HCT116 (cell line): ENCODE measurements at regions not wholly inside any gene's neighbourhood (a gene's known extent, or its start where the extent isn't known, plus 50 kb on each side); places are given as distances from the start of the nearest gene placed in this dataset.
A peak's percentile ranks its signal among the peaks of the same experiment; 100 is the strongest.

Source experiments
- ATAC-seq: fragments of 200-7000 bp; cut with Tn5 transposase; 2 replicates; pipeline ENCODE4 v1.9.1; 2020; ENCODE audit warnings: mild to moderate bottlenecking, moderate library complexity
- BruUV-seq: library from RNA; stranded (reverse); fragments of 400-500 nt; replicated peaks from 2 replicates; lab custom pipeline; 2021; lab: Mats Ljungman, UMichigan
- CTCF ChIA-PET: fragments of 300-600 bp; sonication (Branson Sonifier 250); formaldehyde crosslinking; loops from one replicate; lab custom pipeline; 2021; ENCODE audit warnings: antibody characterized with exemption; lab: Charles Lee
- POLR2A ChIA-PET: fragments of 300-600, 350-600 bp; sonication (Branson Sonifier 250); formaldehyde crosslinking; loops from one replicate; lab custom pipeline; 2021; ENCODE audit warnings: antibody characterized with exemption; lab: Charles Lee
- RAD21 ChIA-PET, 2 experiments: fragments of 300-600 bp; sonication (Branson Sonifier 250); formaldehyde crosslinking; loops; one replicate each; lab custom pipeline; 2023; ENCODE audit warnings: low total read pairs in 2 of 2; ENCODE audit not compliant: uncharacterized antibody in 2 of 2, unreplicated experiment in 2 of 2, low non-redundant PET in 1 of 2; lab: Charles Lee
- DNase-seq: peaks from one replicate; pipeline ENCODE4 v3.0.0-alpha.2; 2010; ENCODE audit warnings: low read depth, low spot score
- H2AFZ ChIP-seq: fragments of 200-600 bp; shearing (Covaris generic), sonication (generic); 2 replicates; pipeline ENCODE4 v1.6.1; 2017; ENCODE audit warnings: low read depth, mixed run types, mixed read lengths, antibody characterized with exemption, low read length; ENCODE audit not compliant: poor library complexity, severe bottlenecking
- H3K27ac ChIP-seq: 2 replicates; pipeline ENCODE4 v1.5.1; 2012; ENCODE audit warnings: low read depth, low read length
- H3K27me3 ChIP-seq: fragments of 200-600 bp; sonication (generic); 2 replicates; pipeline ENCODE4 v1.6.1; 2016; ENCODE audit warnings: mixed run types, low read length, mixed read lengths; ENCODE audit not compliant: insufficient read depth
- H3K36me3 ChIP-seq, 2 experiments: fragments of 200-500 bp in 1 of 2; fragments of 200-600 bp in 1 of 2; sonication (Bioruptor generic) in 1 of 2; sonication (generic) in 1 of 2; 2 replicates each; pipeline versions ENCODE4 v1.5.1 to v1.6.1; 2014 to 2016; ENCODE audit warnings: low read length in 2 of 2, inconsistent platforms in 1 of 2, mixed read lengths in 1 of 2, mixed run types in 1 of 2; ENCODE audit not compliant: insufficient read depth in 2 of 2, control insufficient read depth in 1 of 2
- H3K4me1 ChIP-seq, 2 experiments: fragments of 200-600 bp in 1 of 2; sonication (generic) in 1 of 2; 2 replicates each; pipeline versions ENCODE4 v1.5.1 to v1.6.1; 2012 to 2017; ENCODE audit warnings: low read length in 2 of 2, inconsistent platforms in 1 of 2, mild to moderate bottlenecking in 1 of 2, mixed read lengths in 1 of 2, mixed run types in 1 of 2, moderate library complexity in 1 of 2; ENCODE audit not compliant: insufficient read depth in 2 of 2, control insufficient read depth in 1 of 2
- H3K4me2 ChIP-seq: fragments of 200-600 bp; sonication (generic); 2 replicates; pipeline ENCODE4 v1.6.1; 2017; ENCODE audit warnings: mixed run types, low read length, mixed read lengths
- H3K4me3 ChIP-seq, 2 experiments: fragments of 200-600 bp in 1 of 2; sonication (generic) in 1 of 2; replicated peaks in 1 of 2; 2 replicates each; pipeline ENCODE4 v1.5.1; 2011 to 2016; ENCODE audit warnings: low read length in 2 of 2, control low read depth in 1 of 2, low read depth in 1 of 2, mild to moderate bottlenecking in 1 of 2, mixed read lengths in 1 of 2, mixed run types in 1 of 2
- H3K79me2 ChIP-seq: fragments of 200-600 bp; sonication (generic); 2 replicates; pipeline ENCODE4 v1.6.1; 2017; ENCODE audit warnings: mild to moderate bottlenecking, mixed run types, low read length, moderate library complexity, mixed read lengths; ENCODE audit not compliant: insufficient read depth
- H3K9ac ChIP-seq: fragments of 200-600 bp; sonication (generic); 2 replicates; pipeline ENCODE4 v1.6.1; 2016; ENCODE audit warnings: low read length, mixed read lengths
- H3K9me2 ChIP-seq: fragments of 200-600 bp; sonication (generic), shearing (Covaris generic); 2 replicates; pipeline ENCODE4 v1.6.1; 2017; ENCODE audit warnings: mixed run types, mild to moderate bottlenecking, moderate library complexity; ENCODE audit not compliant: insufficient read depth
- H3K9me3 ChIP-seq, 2 experiments: fragments of 200-500 bp in 1 of 2; fragments of 200-600 bp in 1 of 2; sonication (Bioruptor generic) in 1 of 2; sonication (generic) in 1 of 2; 2 replicates each; pipeline ENCODE4 v1.6.1; 2014 to 2017; ENCODE audit warnings: low read length in 2 of 2, mixed read lengths in 2 of 2, inconsistent platforms in 1 of 2, low read depth in 1 of 2, mild to moderate bottlenecking in 1 of 2, mixed run types in 1 of 2, moderate library complexity in 1 of 2; ENCODE audit not compliant: control insufficient read depth in 1 of 2, insufficient read depth in 1 of 2
- H4K20me1 ChIP-seq: fragments of 200-600 bp; sonication (generic), shearing (Covaris generic); 2 replicates; pipeline ENCODE4 v1.6.1; 2017; ENCODE audit warnings: mixed run types, mild to moderate bottlenecking, moderate library complexity; ENCODE audit not compliant: insufficient read depth
- ATF3 ChIP-seq: IDR thresholded peaks from 2 replicates; pipeline ENCODE4 v1.6.1; 2012
- CBX3 ChIP-seq: IDR thresholded peaks from 2 replicates; pipeline ENCODE4 v1.6.1; 2012; ENCODE audit warnings: low read depth
- CEBPB ChIP-seq: IDR thresholded peaks from 2 replicates; pipeline ENCODE4 v1.6.1; 2012; ENCODE audit warnings: low read depth
- CTCF ChIP-seq, 3 experiments: fragments of 200-600 bp in 1 of 3; sonication (generic) in 1 of 3; IDR thresholded peaks in 2 of 3; conservative IDR thresholded peaks in 1 of 3; 2 replicates each; pipeline ENCODE4 v1.5.1; 2012 to 2017; ENCODE audit warnings: low read depth in 2 of 3, low read length in 2 of 3, antibody characterized with exemption in 1 of 3, borderline replicate concordance in 1 of 3, control low read depth in 1 of 3, mild to moderate bottlenecking in 1 of 3, mixed read lengths in 1 of 3, mixed run types in 1 of 3, moderate library complexity in 1 of 3; ENCODE audit not compliant: insufficient read depth in 1 of 3
- EGR1 ChIP-seq: IDR thresholded peaks from 2 replicates; pipeline ENCODE4 v1.6.1; 2012; ENCODE audit warnings: low read depth
- EZH2 ChIP-seq: fragments of 200-600 bp; sonication (generic); IDR thresholded peaks from 2 replicates; pipeline ENCODE4 v1.6.1; 2017; ENCODE audit warnings: antibody characterized with exemption, mixed run types
- EZH2phosphoT487 ChIP-seq: fragments of 200-600 bp; IDR thresholded peaks from 2 replicates; pipeline ENCODE4 v1.6.1; 2018; ENCODE audit warnings: antibody characterized with exemption, borderline replicate concordance
- FOSL1 ChIP-seq: IDR thresholded peaks from 2 replicates; pipeline ENCODE4 v1.6.1; 2012; ENCODE audit warnings: low read depth
- JUND ChIP-seq: IDR thresholded peaks from 2 replicates; pipeline ENCODE4 v1.6.1; 2012
- POLR2A ChIP-seq: IDR thresholded peaks from 2 replicates; pipeline ENCODE4 v1.7.0; 2011; ENCODE audit warnings: borderline replicate concordance; ENCODE audit not compliant: insufficient read depth, insufficient read length; ENCODE audit errors: extremely low read depth
- REST ChIP-seq: IDR thresholded peaks from 2 replicates; pipeline ENCODE4 v1.6.1; 2012; ENCODE audit warnings: low read depth
- SIN3A ChIP-seq: IDR thresholded peaks from 2 replicates; pipeline ENCODE4 v1.6.1; 2012; ENCODE audit warnings: low read depth
- SP1 ChIP-seq: IDR thresholded peaks from 2 replicates; pipeline ENCODE4 v1.6.1; 2012; ENCODE audit warnings: low read depth
- SRF ChIP-seq: IDR thresholded peaks from 2 replicates; pipeline ENCODE4 v1.6.1; 2012; ENCODE audit warnings: low read depth
- TCF7L2 ChIP-seq: IDR thresholded peaks from 2 replicates; pipeline ENCODE4 v1.7.0; 2011; ENCODE audit warnings: borderline replicate concordance, inconsistent platforms; ENCODE audit not compliant: insufficient read depth, insufficient read length; ENCODE audit errors: extremely low read depth
- ZFX ChIP-seq: fragments of 450-650 bp; IDR thresholded peaks from 2 replicates; pipeline ENCODE4 v1.6.1; 2017
- ZNF274 ChIP-seq: fragments of 200-500 bp; sonication (Bioruptor generic); IDR thresholded peaks from 2 replicates; pipeline ENCODE4 v1.6.1; 2014; ENCODE audit warnings: mild to moderate bottlenecking, low read depth, low read length, inconsistent platforms
- intact Hi-C: fragments of 100-400 bp; cut with micrococcal nuclease; formaldehyde crosslinking; loops from 2 replicates; pipeline ENCODE4 v1.10.0; 2022

- no peak for TF ChIP-seq REST
- 0 out of 2 replicates have a peak, but pooled peaks have one; percentile 20 for TF ChIP-seq EGR1
- peak; percentile 100 for TF ChIP-seq FOSL1
Measured at GRCh38 chr17:71412803-71413202, 708.0 kb upstream of the SOX9 start (continued).

GRCh38 chr17:71413935-71414334 lies 706.9 kb upstream of the SOX9 start:
- peaks cover 9 to 36% of the 10 kb centered on the region in 2 experiments; a peak in 3 of 4 replicates for H3K4me1 ChIP-seq
- H3K4me3 ChIP-seq = no peak overlapping the region
- H3K27me3 ChIP-seq = no peaks in the 10 kb centered on the region
- no peaks in the 10 kb centered on the region for H3K9me2 ChIP-seq
- no peaks in the 10 kb centered on the region for H4K20me1 ChIP-seq
- peaks cover 0 to 9% of the 10 kb centered on the region in 2 experiments; a peak in 1 of 4 replicates for H3K36me3 ChIP-seq
- ChIA-PET CTCF (no interaction called here), RAD21 (interaction anchor here (0.6 to 1.4 kb wide), 2 partner anchors 27 to 59 kb away, joined by 3 to 4 read pairs; no protein-coding TSS in a partner anchor), POLR2A (interaction anchor here (2.3 kb wide), 1 partner anchor 27 kb away, joined by 8 read pairs; no protein-coding TSS in a partner anchor)
- no peak overlapping the region; the same call in 1 of the 2 replicates for H3K9ac ChIP-seq
- intact Hi-C loops = loop anchor here (1.0 to 10.0 kb wide), 2 partner anchors 10 to 339 kb away; no protein-coding TSS in a partner anchor
- peak overlapping the region; percentile 2 for H2AFZ ChIP-seq
- peaks cover 0 to 10% of the 10 kb centered on the region in 2 experiments; a peak in 1 of 4 replicates for H3K9me3 ChIP-seq
- no peaks in the 10 kb centered on the region for H3K79me2 ChIP-seq
- DNase-seq (no peak), ATAC-seq (no peak)
- H3K4me2 ChIP-seq = peak overlapping the region; percentile 57; the same call in 1 of the 2 replicates
- no peak overlapping the region for H3K27ac ChIP-seq
- no TSS peak for BruUV-seq
- no peak for TF ChIP-seq ZFX
- TF ChIP-seq CBX3 = no peak
- no peak for TF ChIP-seq CTCF (IDR thresholded peaks at IDR 0.05 in 2 of 3, conservative IDR thresholded peaks at IDR 0.05 in 1 of 3; ENCODE audit: borderline replicate concordance in 1 of 3, insufficient read depth in 1 of 3, low read depth in 2 of 3, low read length in 2 of 3)
- TF ChIP-seq EZH2 = no peak
- no peak for TF ChIP-seq SIN3A
- no peak for TF ChIP-seq JUND
- no peak for TF ChIP-seq SRF
- no peak for TF ChIP-seq ATF3
- TF ChIP-seq REST = no peak
- no peak for TF ChIP-seq EGR1
- no peak for TF ChIP-seq EZH2phosphoT487
- no peak for TF ChIP-seq ZNF274
- no peak for TF ChIP-seq TCF7L2
- no peak for TF ChIP-seq CEBPB
- TF ChIP-seq POLR2A = no peak
- no peak for TF ChIP-seq SP1
